HepG2 (cell line): ENCODE measurements at regions not wholly inside any gene's neighbourhood (a gene's known extent, or its start where the extent isn't known, plus 50 kb on each side); places are given as distances from the start of the nearest gene placed in this dataset.

ENCODE experiments used
- ATAC-seq: fragments of 200-7000 bp; cut with Tn5 transposase; 3 replicates; pipeline ENCODE4 v1.9.1; 2020; ENCODE audit warnings: mild to moderate bottlenecking, moderate library complexity
- BruUV-seq: library from RNA; stranded (reverse); fragments of 400-500 nt; replicated peaks from 2 replicates; lab custom pipeline; 2021; lab: Mats Ljungman, UMichigan
- CTCF ChIA-PET: fragments of 300-600 bp; formaldehyde crosslinking; extraction: SDS; loops from one replicate; lab custom pipeline; 2021; ENCODE audit warnings: low total read pairs, inconsistent platforms, low intra/inter-chr PET ratio; lab: Yijun Ruan, JAX
- POLR2A ChIA-PET: fragments of 350-600 bp; sonication (Branson Sonifier 250); formaldehyde crosslinking; loops from one replicate; lab custom pipeline; 2020; ENCODE audit warnings: antibody characterized with exemption, inconsistent platforms; lab: Yijun Ruan, JAX
- DNase-seq: peaks from one replicate; pipeline ENCODE4 v3.0.0-alpha.2; 2015; ENCODE audit warnings: low spot score
- FAIRE-seq: peaks from 3 replicates; lab custom pipeline; 2011; peaks lifted over from hg19 to GRCh38; lab: Jason Lieb, UNC
- H2AFZ ChIP-seq: one replicate; pipeline ENCODE4 v1.6.1; 2011; ENCODE audit warnings: low read length, inconsistent platforms
- H3K27ac ChIP-seq: fragments of 300-600 bp; 3 replicates; pipeline ENCODE4 v1.8.0; 2011; ENCODE audit warnings: mixed run types, mild to moderate bottlenecking, mixed read lengths, low read length, inconsistent platforms; ENCODE audit not compliant: insufficient read depth; ENCODE audit errors: extremely low read length
- H3K27me3 ChIP-seq, 2 experiments: fragments of 200-600 bp in 1 of 2; 2 replicates in 1 of 2; 3 replicates in 1 of 2; pipeline versions ENCODE4 v1.6.0 to v1.8.0; 2011; ENCODE audit warnings: low read length in 2 of 2, mild to moderate bottlenecking in 2 of 2, moderate library complexity in 2 of 2, inconsistent platforms in 1 of 2; ENCODE audit not compliant: insufficient read depth in 2 of 2, control insufficient read depth in 1 of 2
- H3K36me3 ChIP-seq, 2 experiments: fragments of 200-600 bp in 1 of 2; replicated peaks in 1 of 2; 2 replicates in 1 of 2; 3 replicates in 1 of 2; pipeline versions ENCODE4 v1.5.1 to v1.8.0; 2011; ENCODE audit warnings: low read length in 2 of 2, inconsistent platforms in 1 of 2; ENCODE audit not compliant: insufficient read depth in 2 of 2, control insufficient read depth in 1 of 2
- H3K4me1 ChIP-seq: 2 replicates; pipeline ENCODE4 v1.5.1; 2012; ENCODE audit warnings: low read length, inconsistent platforms; ENCODE audit not compliant: insufficient read depth
- H3K4me2 ChIP-seq: 2 replicates; pipeline ENCODE4 v1.6.0; 2011; ENCODE audit warnings: low read depth, low read length, inconsistent platforms
- H3K4me3 ChIP-seq, 3 experiments: fragments of 200-600 bp in 1 of 3; sonication (generic), shearing (Covaris generic) in 1 of 3; replicated peaks in 1 of 3; 2 replicates each; pipeline ENCODE4 v1.5.1; 2011 to 2016; ENCODE audit warnings: low read length in 3 of 3, inconsistent platforms in 2 of 3, low read depth in 2 of 3, mild to moderate bottlenecking in 2 of 3, control low read depth in 1 of 3, mixed read lengths in 1 of 3; ENCODE audit not compliant: insufficient read depth in 1 of 3
- H3K79me2 ChIP-seq: one replicate; pipeline ENCODE4 v1.6.1; 2011; ENCODE audit warnings: low read length, inconsistent platforms; ENCODE audit not compliant: insufficient read depth
- H3K9ac ChIP-seq: 2 replicates; pipeline ENCODE4 v1.6.0; 2011; ENCODE audit warnings: mild to moderate bottlenecking, low read depth, low read length, inconsistent platforms; ENCODE audit not compliant: insufficient read depth
- H3K9me3 ChIP-seq: 2 replicates; pipeline ENCODE4 v1.5.1; 2012; ENCODE audit warnings: mild to moderate bottlenecking, low read length
- H4K20me1 ChIP-seq: 2 replicates; pipeline ENCODE4 v1.6.0; 2011; ENCODE audit warnings: inconsistent platforms, mild to moderate bottlenecking, low read length, moderate library complexity; ENCODE audit not compliant: insufficient read depth
- CTCF ChIP-seq: sonication (generic); formaldehyde crosslinking; IDR thresholded peaks from 2 replicates; pipeline ENCODE4 v1.5.0; 2020; ENCODE audit warnings: mild to moderate bottlenecking, missing genetic modification reagents, moderate library complexity
- PATZ1 ChIP-seq: sonication (generic); formaldehyde crosslinking; IDR thresholded peaks from 2 replicates; pipeline ENCODE4 v1.4.0; 2020; ENCODE audit warnings: missing genetic modification reagents
- RBM22 ChIP-seq: fragments of 200-400 bp; formaldehyde crosslinking; optimal IDR thresholded peaks from 2 replicates; pipeline ENCODE3; 2017; ENCODE audit warnings: mild to moderate bottlenecking, low read length, moderate library complexity
- SALL1 ChIP-seq: sonication (generic); formaldehyde crosslinking; IDR thresholded peaks from 2 replicates; pipeline ENCODE4 v1.8.0; 2022; ENCODE audit warnings: mild to moderate bottlenecking, missing genetic modification reagents
- STAG1 ChIP-seq: sonication (generic); formaldehyde crosslinking; IDR thresholded peaks from 2 replicates; pipeline ENCODE4 v1.4.0; 2020; ENCODE audit warnings: missing genetic modification reagents
- XRCC5 ChIP-seq: fragments of 200-400 bp; formaldehyde crosslinking; optimal IDR thresholded peaks from 2 replicates; pipeline ENCODE3; 2017; ENCODE audit warnings: mild to moderate bottlenecking, low read length
- ZGPAT ChIP-seq: IDR thresholded peaks from 2 replicates; pipeline ENCODE4 v1.6.1; 2016; ENCODE audit warnings: mild to moderate bottlenecking
- ZMYM4 ChIP-seq: sonication (generic); formaldehyde crosslinking; IDR thresholded peaks from 2 replicates; pipeline ENCODE4 v1.8.1; 2023; ENCODE audit warnings: mild to moderate bottlenecking, missing genetic modification reagents
- ZNF20 ChIP-seq: sonication (generic); formaldehyde crosslinking; IDR thresholded peaks from 2 replicates; pipeline ENCODE4 v1.4.0; 2020; ENCODE audit warnings: mild to moderate bottlenecking, moderate library complexity, missing genetic modification reagents
- WGBS: methylation state at CpG from one replicate; pipeline ENCODE4 v1.1.6; 2017; ENCODE audit warnings: low lambda C conversion rate; 5-methylcytosine and 5-hydroxymethylcytosine counted together
- in situ Hi-C: cut with HindIII; loops from 2 replicates; pipeline ENCODE4 v1.10.0; 2017; ENCODE audit warnings: low pct_unique_long_range_greater_than_20kb; ENCODE audit not compliant: extremely low pct_ligation_motif_present
- intact Hi-C: fragments of 100-400 bp; cut with micrococcal nuclease; formaldehyde crosslinking; loops from one replicate; pipeline ENCODE4 v1.10.0; 2022; ENCODE audit not compliant: unreplicated experiment

- CTCF ChIA-PET: interaction anchor here (1.5 kb wide), 1 partner anchor 107 kb away, joined by 5 read pairs; no protein-coding TSS in a partner anchor
- no TSS peak for BruUV-seq
- Histone ChIP-seq H3K9me3 (no peaks in the 10 kb centered on the region), H2AFZ (no peak overlapping the region), H4K20me1 (no peaks in the 10 kb centered on the region), H3K4me2 (no peak overlapping the region), H3K4me3 (no peak overlapping the region)
- FAIRE-seq: peak; percentile 47
- 14% methylated on average over 13 of the region's 13 CpGs for WGBS
- peak; percentile 88 for ATAC-seq
- TF ChIP-seq SALL1 (CRISPR knock-in tag): no peak
- peak; percentile 82 for TF ChIP-seq CTCF (CRISPR knock-in tag)
- no peak for TF ChIP-seq ZNF20 (CRISPR knock-in tag)
- peak; percentile 83 for TF ChIP-seq XRCC5
- no peak for TF ChIP-seq ZMYM4 (CRISPR knock-in tag)
- TF ChIP-seq RBM22: no peak
- TF ChIP-seq ZGPAT (CRISPR knock-in tag): no peak
- 0 out of 2 replicates have a peak, but pooled peaks have one; percentile 10 for TF ChIP-seq PATZ1 (CRISPR knock-in tag)
- peak; percentile 67 for TF ChIP-seq STAG1
- TF ChIP-seq, all 625 proteins: peak for 4
- DNase-seq: peak; percentile 21
- POLR2A ChIA-PET: no interaction called here
- intact Hi-C loops (loop anchor here (5.0 kb wide), 1 partner anchor 403 kb away; no protein-coding TSS in a partner anchor), in situ Hi-C loops (loop anchor here (5.0 kb wide), 3 partner anchors 108 to 463 kb away; no protein-coding TSS in a partner anchor)
- Histone ChIP-seq H3K36me3 (no peaks in the 10 kb centered on the region), H3K27me3 (peaks cover 4 to 22% of the 10 kb centered on the region in 2 experiments; a peak in 4 of 5 replicates), H3K9ac (no peak overlapping the region), H3K27ac (no peak overlapping the region), H3K79me2 (no peaks in the 10 kb centered on the region), H3K4me1 (no peaks in the 10 kb centered on the region)
These were observed 477.6 kb downstream of the NPHP4 start for GRCh38 chr1:5514527-5515183.
